Keratinocyte (primary cell): ENCODE measurements at regions not wholly inside any gene's neighbourhood (a gene's known extent, or its start where the extent isn't known, plus 50 kb on each side); places are given as distances from the start of the nearest gene placed in this dataset.

Source experiments
- DNase-seq: peaks from one replicate; pipeline ENCODE4 v3.0.0-alpha.2; 2011; ENCODE audit warnings: low read depth, missing footprints, low spot score
- FAIRE-seq: peaks from 2 replicates; lab custom pipeline; 2011; peaks lifted over from hg19 to GRCh38; lab: Jason Lieb, UNC
- H2AFZ ChIP-seq: 2 replicates; pipeline ENCODE4 v1.6.0; 2012; ENCODE audit warnings: low read length, control low read depth, inconsistent platforms; ENCODE audit not compliant: control insufficient read depth
- H3K27ac ChIP-seq: 2 replicates; pipeline ENCODE4 v1.5.1; 2011; ENCODE audit warnings: low read length; ENCODE audit not compliant: control insufficient read depth, insufficient read depth
- H3K27me3 ChIP-seq: 3 replicates; pipeline ENCODE4 v1.6.0; 2011; ENCODE audit warnings: low read length; ENCODE audit not compliant: control insufficient read depth, insufficient read depth; ENCODE audit errors: extremely low read depth
- H3K36me3 ChIP-seq, 2 experiments: 2 replicates in 1 of 2; 3 replicates in 1 of 2; pipeline ENCODE4 v1.5.1; 2011; ENCODE audit warnings: low read length in 2 of 2, mild to moderate bottlenecking in 1 of 2; ENCODE audit not compliant: control insufficient read depth in 2 of 2, insufficient read depth in 2 of 2; ENCODE audit errors: extremely low read depth in 1 of 2
- H3K4me1 ChIP-seq: 3 replicates; pipeline ENCODE4 v1.5.1; 2011; ENCODE audit warnings: low read length; ENCODE audit not compliant: control insufficient read depth, insufficient read depth; ENCODE audit errors: extremely low read depth
- H3K4me2 ChIP-seq: 3 replicates; pipeline ENCODE4 v1.6.0; 2011; ENCODE audit warnings: low read depth, low read length; ENCODE audit not compliant: control insufficient read depth, insufficient read depth; ENCODE audit errors: extremely low read depth
- H3K4me3 ChIP-seq, 3 experiments: fragments of 200-600 bp in 1 of 3; sonication (generic) in 1 of 3; 2 replicates in 2 of 3; 3 replicates in 1 of 3; pipeline ENCODE4 v1.5.1; 2011 to 2016; ENCODE audit warnings: low read length in 3 of 3, mild to moderate bottlenecking in 3 of 3, control low read depth in 2 of 3, inconsistent platforms in 1 of 3, low read depth in 1 of 3, mixed read lengths in 1 of 3, mixed run types in 1 of 3, moderate library complexity in 1 of 3; ENCODE audit not compliant: control insufficient read depth in 2 of 3, insufficient read depth in 2 of 3; ENCODE audit errors: extremely low read depth in 1 of 3
- H3K79me2 ChIP-seq: 2 replicates; pipeline ENCODE4 v1.6.0; 2012; ENCODE audit warnings: low read length; ENCODE audit not compliant: control insufficient read depth, insufficient read depth
- H3K9ac ChIP-seq: 3 replicates; pipeline ENCODE4 v1.6.0; 2011; ENCODE audit warnings: low read length; ENCODE audit not compliant: control insufficient read depth, insufficient read depth; ENCODE audit errors: extremely low read depth
- H3K9me1 ChIP-seq: 3 replicates; pipeline ENCODE4 v1.6.0; 2011; ENCODE audit warnings: low read length; ENCODE audit not compliant: control insufficient read depth, insufficient read depth; ENCODE audit errors: extremely low read depth
- H3K9me3 ChIP-seq: 2 replicates; pipeline ENCODE4 v1.5.1; 2012; ENCODE audit warnings: low read depth, low read length; ENCODE audit not compliant: control insufficient read depth
- H4K20me1 ChIP-seq: 3 replicates; pipeline ENCODE4 v1.6.0; 2011; ENCODE audit warnings: low read length; ENCODE audit not compliant: control insufficient read depth, insufficient read depth; ENCODE audit errors: extremely low read depth
- EZH2 ChIP-seq: IDR thresholded peaks from one replicate; pipeline ENCODE4 v1.6.1; 2012; ENCODE audit warnings: inconsistent platforms, mild to moderate bottlenecking, low read length, moderate library complexity
- dilution Hi-C: fragments of 300-500 bp; cut with MboI; formaldehyde crosslinking; loops from one replicate; pipeline ENCODE4 v1.7.0; 2020; ENCODE audit warnings: low sequenced_read_pairs; ENCODE audit not compliant: extremely low pct_ligation_motif_present
- TF ChIP-seq, protein P1 (sequence below), 3 experiments: IDR thresholded peaks in 1 of 3; conservative IDR thresholded peaks in 1 of 3; optimal IDR thresholded peaks in 1 of 3; 2 replicates in 2 of 3; 3 replicates in 1 of 3; pipeline versions ENCODE3 to v1.5.1; 2011; ENCODE audit warnings: low read length in 3 of 3, mild to moderate bottlenecking in 3 of 3, moderate library complexity in 2 of 3, control low read depth in 1 of 3, inconsistent platforms in 1 of 3; ENCODE audit not compliant: insufficient read depth in 2 of 3; ENCODE audit errors: extremely low read depth in 1 of 3

DNA sequence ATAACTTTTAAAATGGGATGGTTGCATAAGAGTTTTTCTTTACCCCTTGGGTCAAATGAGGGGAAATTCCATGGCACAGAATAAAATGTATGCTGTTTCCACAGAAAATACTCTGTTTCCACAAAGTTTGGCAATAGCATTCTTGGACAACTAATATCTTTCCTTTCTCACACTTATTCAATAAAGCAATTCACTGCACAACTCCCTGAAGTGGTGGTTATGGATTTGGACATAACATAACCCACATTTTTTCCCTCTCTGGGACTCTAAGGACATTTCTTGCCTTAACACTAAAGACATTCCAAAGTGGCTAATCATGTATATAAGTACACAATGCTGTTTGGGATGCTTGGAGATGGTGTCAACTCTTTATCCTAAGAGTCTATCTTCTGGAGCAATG, 51.7 kb upstream of the GPM6B start:
- FAIRE-seq (no peak), DNase-seq (no peak)
- Histone ChIP-seq H3K27ac (no peak overlapping the region), H2AFZ (no peak overlapping the region), H3K4me1 (no peaks in the 10 kb centered on the region), H3K4me2 (no peak overlapping the region), H3K27me3 (peaks cover 18% of the 10 kb centered on the region), H3K36me3 (no peaks in the 10 kb centered on the region), H3K79me2 (no peaks in the 10 kb centered on the region), H3K9me1 (no peaks in the 10 kb centered on the region), H3K9me3 (no peaks in the 10 kb centered on the region), H3K4me3 (no peak overlapping the region), H4K20me1 (no peaks in the 10 kb centered on the region), H3K9ac (no peak overlapping the region)
- dilution Hi-C loops = no loop called here
- TF ChIP-seq, protein P1, sequence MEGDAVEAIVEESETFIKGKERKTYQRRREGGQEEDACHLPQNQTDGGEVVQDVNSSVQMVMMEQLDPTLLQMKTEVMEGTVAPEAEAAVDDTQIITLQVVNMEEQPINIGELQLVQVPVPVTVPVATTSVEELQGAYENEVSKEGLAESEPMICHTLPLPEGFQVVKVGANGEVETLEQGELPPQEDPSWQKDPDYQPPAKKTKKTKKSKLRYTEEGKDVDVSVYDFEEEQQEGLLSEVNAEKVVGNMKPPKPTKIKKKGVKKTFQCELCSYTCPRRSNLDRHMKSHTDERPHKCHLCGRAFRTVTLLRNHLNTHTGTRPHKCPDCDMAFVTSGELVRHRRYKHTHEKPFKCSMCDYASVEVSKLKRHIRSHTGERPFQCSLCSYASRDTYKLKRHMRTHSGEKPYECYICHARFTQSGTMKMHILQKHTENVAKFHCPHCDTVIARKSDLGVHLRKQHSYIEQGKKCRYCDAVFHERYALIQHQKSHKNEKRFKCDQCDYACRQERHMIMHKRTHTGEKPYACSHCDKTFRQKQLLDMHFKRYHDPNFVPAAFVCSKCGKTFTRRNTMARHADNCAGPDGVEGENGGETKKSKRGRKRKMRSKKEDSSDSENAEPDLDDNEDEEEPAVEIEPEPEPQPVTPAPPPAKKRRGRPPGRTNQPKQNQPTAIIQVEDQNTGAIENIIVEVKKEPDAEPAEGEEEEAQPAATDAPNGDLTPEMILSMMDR (optimal IDR thresholded peaks at IDR 0.05 in 1 of 3, IDR thresholded peaks at IDR 0.05 in 1 of 3, conservative IDR thresholded peaks at IDR 0.05 in 1 of 3; ENCODE audit: extremely low read depth in 1 of 3, insufficient read depth in 2 of 3, low read length in 3 of 3) = no peak
- no peak for TF ChIP-seq EZH2
